GM21515 (cell line): ENCODE measurements at regions not wholly inside any gene's neighbourhood (a gene's known extent, or its start where the extent isn't known, plus 50 kb on each side); places are given as distances from the start of the nearest gene placed in this dataset.
"Not testable (repeated sequence)": the region's sequence is repeated elsewhere in the genome, so short reads cannot be mapped to it uniquely, and the experiment has no call there.

Experiments used
- ATAC-seq: cut with Tn5 transposase; IDR thresholded peaks from one replicate; pipeline ENCODE4 v1.9.1; 2021; ENCODE audit not compliant: unreplicated experiment

DNA sequence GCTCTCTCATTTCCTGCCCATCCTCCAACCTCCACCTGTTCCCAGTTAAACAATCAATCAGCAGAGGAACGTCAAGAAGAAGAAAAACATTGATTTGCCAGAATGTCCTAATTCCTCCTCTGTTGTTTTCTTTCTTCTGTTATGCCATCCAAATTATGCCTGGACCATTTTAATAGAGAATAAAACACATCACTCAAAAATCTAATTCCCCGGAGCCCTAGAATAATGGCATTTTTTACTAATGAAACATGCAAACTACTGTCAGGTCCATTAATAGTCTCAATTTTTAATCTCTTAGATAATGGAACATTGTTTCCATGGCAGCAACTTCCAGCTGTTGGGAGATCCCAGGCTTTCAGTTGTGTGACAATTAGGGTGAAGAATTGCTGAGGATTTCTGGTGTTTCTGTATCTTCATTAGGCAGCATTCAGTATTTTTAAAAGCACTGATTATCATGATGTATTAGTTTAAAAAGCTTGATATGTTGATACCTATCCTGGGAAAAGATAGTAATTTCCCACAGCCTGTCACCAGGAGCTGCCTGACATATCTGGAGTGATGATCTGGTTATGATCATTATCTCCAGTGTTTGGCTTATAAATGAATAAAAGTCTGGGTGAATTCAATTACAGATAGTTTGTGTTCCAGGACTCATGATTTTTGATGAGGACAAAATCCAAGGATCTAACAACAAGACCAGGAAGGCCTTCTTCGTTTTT lies 209.8 kb downstream of the TPBG start:
- no peak for ATAC-seq

DNA sequence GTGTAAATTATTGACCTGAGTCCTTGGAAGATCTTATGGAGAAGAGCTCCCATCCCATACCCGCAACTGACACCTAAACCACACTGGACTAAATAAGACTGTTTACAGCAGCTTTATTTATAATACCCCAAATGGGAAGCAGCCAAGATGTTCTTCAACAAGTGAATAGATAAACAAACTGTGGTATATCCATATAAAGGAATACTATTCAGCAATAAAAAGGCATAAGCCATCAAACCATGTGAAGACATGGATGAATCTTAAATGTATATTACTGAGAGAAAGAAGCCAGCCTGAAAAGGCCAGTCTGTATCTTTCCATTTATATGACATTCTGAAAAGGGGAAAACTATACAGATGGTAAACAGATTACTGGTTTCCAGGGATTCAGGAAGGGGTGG lies 212.7 kb downstream of the TPBG start:
- ATAC-seq: no peak

DNA sequence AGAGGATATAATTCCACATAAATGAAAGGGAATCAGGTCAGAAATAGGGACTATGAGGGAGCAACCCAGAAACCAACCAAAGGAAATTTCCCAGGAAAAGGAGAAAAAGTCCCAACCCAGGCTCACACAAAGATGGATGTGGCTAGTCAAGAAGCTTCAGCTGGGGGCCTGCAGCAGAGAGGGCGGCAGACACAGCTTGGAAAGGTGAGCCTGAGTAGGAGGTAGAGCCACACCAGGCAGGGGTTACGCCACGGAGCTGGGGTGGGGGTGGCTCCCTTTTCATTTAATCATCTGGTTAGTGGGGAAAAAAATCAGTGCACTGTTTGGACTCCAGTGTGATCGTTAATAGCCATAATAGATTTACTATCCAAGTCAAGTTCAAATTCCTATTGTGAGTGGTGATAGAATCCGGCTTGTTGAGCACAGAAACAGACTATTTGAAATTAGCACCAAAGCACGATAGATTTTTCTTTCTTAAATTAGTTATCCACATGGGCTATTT lies 220.6 kb downstream of the TPBG start:
- ATAC-seq: no peak

DNA sequence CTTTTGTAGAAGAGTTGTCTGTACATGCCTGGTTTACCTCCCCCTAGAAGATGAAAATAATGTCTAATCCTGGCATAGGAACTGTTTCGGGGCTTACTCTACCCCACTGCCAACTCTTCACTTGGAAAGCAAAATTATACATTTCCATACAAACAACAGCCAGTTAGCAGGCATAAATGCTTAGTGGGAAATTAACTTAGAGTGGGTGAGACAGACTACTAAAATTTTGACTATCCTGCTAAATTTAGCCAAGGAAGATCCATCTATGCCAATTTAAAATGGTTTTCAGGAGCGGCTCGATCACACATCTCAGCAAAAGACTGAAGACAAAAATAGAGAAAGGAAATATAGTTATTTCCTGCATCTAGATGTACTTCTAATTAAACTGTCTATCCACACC lies 221.2 kb downstream of the TPBG start:
- no peak for ATAC-seq

DNA sequence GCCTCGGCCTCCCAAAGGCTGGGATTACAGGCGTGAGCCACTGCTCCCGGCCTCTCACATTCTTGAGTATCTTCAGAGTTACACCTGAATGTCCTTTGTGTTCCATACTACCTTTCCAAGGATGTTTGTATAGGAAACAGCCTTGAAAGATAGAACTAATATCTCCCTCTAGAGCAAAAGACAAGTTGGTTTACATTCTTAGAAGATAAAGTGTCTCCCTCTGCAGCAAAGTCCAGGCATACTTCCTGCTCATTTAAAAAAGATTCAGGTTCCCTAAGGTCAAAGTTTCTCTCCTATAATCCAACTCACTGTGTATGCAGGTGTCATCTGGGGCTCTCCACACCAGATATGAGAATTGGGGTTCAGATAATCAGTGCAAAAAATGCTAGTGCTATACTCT lies 224.4 kb downstream of the TPBG start:
- ATAC-seq: no peak

DNA sequence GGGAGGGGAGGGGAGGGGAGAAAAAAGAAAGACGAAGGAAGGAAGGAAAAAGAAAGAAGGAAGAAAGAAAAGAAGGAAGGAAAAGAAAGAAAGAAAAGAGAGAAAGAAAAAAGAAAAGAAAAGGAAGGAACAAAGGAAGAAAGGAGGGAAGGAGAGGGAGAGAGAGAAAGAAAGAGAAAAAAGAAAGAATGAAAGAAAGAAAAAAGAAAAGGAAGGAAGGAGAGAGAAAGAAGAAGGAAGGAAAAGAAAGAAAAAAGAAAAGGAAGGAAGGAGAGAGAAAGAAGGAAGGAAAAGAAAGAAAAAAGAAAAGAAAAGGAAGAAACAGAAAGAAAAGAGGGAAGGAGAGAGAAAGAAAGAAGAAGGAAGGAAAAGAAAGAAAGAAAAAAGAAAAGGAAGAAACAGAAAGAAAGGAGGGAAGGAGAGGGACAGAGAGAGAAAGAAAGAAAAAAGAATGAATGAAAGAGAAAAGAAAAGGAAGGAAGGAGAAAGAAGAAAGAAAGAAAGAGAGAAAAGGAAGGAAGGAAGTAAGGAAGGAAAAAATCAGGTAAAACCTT lies 225.3 kb downstream of the TPBG start:
- ATAC-seq: no peak

DNA sequence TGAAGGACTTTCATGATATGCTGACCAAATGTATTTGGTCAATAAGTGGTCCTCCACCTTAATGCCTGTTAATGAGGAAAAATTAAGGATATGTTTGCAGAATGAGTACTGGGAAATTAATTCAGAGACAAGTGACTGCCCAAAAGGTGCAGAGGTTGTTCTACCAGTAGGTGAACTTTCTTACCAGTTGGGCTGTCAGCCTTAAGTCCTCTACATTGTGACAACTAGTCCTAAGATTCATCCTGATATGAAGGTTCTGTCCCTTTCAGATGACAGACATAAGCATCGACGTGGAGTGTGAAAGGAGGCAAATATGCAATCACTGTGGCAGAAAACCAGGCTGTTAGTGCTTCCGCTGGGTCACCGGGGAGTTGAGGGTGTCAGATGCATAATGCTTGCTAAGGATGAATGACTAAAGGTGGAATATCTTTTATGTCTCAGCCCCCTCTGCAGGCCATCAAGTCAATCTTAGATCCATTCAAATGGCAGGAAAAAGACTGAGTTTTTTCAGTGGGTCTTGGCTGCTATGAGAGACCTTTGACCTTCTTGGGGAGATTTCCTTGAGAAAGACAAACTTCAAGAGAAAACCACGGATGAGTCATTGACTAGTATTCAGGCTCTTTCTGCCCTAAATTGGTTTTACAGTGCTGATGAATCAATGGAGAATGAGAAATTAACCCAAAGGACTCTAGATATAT lies 226.0 kb downstream of the TPBG start:
- ATAC-seq: peak; percentile 76

DNA sequence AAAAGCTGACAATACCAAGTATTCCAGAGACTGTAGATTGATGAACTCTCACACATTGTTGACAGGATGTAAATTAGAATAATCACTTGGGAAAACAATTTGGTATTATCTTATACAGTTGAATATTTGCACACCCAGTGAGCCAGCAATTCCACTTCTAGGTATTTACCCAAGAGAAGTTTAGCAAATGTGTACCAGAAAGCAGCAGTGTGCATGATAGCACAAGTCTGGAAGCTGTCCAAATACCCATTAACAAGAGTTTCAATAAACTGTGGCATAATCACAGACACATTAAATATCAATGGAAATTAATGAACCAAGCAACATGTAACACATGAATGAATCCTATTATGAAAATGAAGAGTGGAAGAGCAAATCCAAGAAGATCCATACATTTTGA lies 233.6 kb downstream of the TPBG start:
- ATAC-seq: no peak

DNA sequence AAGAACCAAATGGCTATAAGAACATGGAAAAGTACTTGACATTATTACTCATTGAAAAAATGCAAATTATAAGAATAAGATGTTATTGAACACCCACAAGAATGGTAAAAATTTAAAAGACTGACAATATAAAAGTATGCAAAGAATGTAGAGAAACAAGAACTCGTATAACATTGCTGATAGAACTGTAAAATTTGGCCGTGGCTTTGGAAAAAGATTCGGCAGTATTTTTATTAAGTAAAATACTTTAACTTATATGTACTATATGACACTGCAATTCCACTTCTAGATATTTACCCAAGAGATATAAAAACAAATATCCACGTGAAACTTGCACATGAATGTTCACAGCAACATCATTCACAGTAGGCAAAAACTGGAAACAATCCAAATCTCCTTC lies 239.2 kb downstream of the TPBG start:
- no peak for ATAC-seq

DNA sequence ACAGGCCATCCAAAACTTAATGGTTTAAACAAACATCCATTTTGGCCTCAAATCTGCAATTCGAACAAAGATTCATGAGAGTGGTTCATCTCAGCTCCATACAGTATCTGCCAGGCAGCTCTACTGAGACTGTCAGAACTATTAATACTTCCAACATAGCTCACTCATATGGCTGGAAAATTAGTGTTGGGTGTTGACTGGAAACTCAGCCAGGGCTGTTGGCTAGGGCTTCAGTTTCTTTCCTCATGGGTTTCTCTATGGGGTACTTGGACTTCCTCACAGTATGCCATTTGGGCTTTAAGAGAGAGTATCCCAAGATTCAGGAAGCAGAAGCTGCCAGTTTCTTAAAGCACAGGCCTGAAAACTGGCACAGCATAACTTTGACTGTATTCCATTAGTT lies 240.3 kb downstream of the TPBG start:
- ATAC-seq: no peak

DNA sequence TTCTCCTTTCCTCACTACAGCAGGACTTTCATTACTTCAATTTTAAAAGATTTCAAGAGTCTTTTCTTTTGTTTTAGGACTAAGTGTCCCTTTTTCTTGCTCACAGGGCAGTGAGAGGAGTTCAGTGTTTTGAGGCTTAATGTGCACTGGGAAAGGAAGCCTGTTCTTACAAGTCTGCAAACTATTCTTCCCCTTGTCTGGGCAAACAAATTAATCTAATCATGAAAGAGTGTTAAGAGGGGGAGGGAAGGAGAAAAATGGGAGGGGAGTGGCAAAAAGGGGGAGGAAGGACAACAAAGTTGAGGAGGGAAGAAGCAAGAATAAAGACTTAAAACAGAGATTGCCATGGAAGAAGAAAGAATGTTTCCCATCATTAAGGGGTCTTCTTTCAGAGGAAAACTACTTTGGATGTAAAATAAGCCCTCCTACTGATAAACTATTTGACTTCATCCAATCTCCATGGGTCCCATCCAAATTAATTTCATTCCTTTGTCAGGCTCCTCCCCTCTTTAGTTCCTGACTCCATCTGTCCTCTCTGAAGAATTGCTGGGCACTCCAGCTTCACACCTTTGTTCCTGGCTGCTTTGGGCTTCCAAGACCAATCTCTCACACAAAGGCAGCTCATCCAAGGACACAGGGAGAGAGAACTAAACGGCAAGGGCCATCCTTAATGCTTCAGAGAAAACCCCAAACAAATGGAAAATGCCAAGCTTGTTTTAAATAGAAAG lies 244.5 kb downstream of the TPBG start:
- ATAC-seq: no peak

DNA sequence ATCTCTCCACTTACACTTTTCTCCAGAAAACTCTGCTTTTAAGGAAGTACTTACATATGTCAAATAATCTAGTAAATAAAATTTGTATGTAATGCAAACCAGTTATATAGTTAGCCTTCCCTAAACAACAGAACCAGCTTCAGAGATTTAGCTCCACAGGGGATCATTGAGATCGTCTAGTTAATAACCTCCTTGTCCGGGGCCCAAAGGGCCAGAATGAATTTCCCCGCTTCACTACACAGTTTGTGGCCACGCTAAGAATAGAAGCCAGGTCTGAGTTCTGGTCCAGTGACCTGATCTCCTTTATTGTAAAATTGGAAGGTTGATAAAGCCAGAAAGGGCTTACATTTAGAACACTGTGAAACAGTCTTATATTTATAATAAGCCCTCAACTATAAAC lies 245.2 kb downstream of the TPBG start:
- ATAC-seq: no peak

DNA sequence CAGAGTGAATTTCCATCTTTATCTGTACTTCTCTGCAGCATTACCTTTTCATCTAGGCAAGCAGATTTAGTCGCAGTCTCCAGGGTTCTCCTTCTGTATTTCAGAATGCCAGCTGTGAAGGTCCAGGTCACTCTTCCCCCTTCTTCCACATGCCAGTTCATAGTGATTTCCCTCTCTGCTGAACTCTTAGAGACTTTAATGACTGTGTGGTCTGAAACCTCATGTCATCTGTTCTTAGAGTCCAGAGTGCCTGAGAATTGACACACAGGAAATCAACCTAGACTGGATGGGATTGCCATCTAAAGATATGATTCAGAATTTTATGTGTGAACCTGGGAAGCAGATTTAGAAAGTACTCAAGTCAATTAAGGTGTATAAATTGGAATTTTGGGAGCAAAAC lies 248.1 kb downstream of the TPBG start:
- no peak for ATAC-seq

DNA sequence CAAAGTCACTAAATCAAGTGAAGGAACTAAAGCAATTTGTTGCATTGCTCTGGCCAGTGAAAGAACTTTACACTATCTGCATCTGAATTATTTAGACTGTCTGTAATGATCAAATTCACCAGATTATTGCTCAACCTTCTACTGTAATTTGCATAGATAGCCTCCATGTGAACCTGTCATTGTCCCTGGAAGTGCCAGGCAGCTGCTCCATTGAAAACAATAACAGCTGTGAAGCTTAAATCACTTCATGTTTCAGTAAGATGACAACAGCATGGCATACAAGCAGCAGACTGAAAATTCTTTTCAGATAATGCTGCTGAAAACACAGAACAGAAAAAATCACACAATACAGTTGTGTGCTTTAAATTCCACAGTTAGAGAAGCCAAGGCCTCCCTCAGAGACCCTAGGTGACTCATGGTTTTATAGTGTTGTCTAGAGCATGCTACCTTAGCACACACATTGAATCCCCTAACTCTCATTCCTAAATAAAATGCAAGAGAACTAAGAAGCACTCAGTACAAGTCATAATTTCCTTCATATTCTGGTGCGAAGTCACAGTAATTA lies 248.9 kb downstream of the TPBG start:
- no peak for ATAC-seq

DNA sequence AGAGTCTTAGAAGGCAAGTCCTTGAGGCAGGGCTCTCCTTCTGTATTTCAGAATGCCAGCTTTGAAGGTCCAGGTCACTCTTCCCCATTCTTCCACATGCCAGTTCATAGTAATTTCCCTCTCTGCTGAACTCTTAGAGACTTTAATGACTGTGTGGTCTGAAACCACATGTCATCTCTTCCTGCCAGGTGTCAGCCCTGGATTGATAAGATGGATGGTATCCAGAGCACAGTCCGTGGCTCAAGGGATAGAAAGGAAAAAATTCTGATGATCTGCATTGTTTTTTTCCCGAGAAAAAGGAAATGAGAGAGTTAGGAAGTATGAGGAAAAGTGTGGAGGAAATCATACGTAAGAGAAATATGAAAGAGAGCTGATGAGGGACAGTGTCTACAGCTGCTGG lies 250.9 kb downstream of the TPBG start:
- ATAC-seq: no peak

DNA sequence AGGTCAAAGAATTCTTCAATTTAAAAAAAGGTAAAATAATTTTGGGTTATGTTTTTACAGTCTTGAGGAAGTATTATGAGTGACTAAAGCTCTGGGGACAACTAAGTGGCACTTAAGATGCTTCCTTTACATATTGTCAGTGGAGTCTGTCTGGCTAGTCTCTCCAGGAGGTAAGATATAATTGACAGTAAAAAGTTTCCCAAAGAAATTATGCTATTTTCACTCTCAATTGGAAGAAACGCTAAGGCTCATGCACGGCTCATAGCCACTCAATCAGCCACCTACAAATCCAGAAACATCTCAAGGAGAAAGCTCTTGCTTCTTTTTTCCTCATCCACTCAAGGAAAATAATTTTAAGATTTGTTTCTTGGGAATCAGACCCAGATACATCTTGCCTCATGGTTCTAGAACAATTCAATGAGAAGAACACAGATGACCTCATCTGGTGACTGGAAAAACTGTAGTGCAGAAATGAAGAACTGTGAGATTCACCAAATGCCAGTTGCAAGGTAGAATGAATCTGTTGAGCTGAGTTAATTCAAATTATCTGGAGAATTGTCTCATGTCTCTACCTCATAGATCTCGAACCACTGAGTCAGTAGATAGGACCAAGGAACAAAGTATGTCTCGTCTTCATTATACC lies 252.9 kb downstream of the TPBG start:
- no peak for ATAC-seq

DNA sequence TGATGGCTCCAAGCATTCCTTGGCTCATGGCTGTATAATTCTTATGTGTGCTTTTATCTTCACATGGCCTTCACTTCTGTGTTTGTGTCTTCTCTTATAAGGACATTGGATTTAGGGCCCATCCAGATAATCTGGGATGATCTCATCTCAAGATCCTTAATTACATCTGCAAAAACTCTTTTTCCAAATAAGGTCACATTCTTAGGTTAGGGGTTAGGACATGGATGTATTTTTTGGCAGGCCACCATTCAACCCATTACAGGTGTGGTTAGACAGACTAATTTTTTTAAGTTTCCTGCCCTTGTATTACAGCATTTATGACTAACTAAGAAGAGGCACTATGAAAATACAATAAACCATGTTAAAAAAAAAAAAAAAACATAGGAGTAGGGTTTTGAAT lies 254.0 kb downstream of the TPBG start:
- ATAC-seq: no peak

DNA sequence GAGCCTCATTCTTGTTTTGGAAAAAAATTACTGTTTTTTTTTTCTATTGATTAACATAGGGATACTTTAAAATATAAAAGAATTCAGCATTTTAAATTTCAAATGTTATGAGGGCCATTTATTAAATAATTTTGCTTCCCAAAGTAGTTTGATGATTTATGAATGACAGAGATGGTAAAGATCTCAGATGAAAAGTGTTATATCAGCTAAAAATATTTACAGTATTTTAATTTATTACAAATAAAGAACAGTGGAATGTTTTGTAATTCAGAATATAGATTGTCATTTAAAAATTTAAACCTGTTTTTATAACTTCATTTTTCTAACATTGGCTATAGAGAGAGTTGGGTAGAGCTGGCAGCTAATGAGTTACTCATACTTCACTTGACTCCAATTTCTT lies 256.0 kb downstream of the TPBG start:
- ATAC-seq: no peak

DNA sequence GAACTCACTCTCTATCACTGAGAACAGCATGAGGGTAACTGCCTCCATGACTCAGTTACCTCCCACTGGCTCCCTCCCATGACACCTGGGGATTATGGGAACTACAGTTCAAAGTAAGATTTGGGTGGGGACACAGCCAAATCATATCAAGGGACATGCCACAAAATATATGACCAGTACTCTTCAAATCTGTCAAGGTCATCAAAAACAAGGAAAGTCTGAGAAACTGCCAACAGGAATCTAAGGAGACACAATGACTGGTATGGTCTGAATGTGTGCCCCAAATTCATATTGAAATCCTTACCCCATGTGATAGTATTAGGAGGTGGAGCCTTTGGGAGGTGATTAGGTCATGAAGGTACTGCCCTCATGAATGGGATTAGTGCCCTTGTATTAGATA lies 258.8 kb downstream of the TPBG start:
- ATAC-seq: no peak

DNA sequence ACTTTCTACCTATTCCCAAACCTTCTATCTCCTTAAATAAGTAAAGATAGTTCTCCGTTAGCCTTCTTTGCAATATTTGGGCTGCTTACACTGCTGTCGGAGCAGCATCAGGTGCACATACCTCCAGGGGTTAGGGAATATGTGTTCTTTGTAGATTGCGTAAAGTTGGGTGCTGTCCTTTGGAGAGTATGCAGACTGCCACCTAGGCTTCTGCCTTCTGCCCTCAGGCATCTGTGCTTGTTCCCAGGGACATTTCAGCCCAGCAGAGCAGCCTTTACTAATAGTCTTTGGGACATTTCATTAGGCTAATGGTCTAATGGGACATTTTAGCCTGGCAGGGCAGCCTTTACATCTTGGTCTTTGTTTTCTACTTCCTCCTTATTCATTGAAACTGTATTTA lies 260.6 kb downstream of the TPBG start:
- ATAC-seq: no peak

DNA sequence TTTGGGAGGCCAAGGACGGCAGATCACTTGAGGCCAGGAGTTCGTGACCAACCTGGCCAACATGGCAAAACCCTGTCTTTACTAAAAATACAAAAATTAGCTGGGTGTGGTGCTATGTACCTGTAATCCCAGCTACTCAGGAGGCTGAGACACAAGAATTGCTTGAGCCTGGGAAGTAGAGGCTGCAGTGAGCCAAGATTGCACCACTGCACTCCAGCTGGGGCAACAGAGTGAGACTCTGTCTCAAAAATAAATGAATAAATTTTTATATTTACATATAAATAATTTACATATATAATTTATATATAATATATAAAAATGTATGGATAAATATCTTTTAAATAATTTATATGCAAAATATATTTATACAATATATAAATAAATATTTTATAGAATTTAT lies 263.3 kb downstream of the TPBG start:
- not testable (repeated sequence) for ATAC-seq
